Neural progenitor cell (in vitro differentiated cells): ENCODE measurements at regions not wholly inside any gene's neighbourhood (a gene's known extent, or its start where the extent isn't known, plus 50 kb on each side); places are given as distances from the start of the nearest gene placed in this dataset.

Experiments used
- DNase-seq: peaks from one replicate; pipeline ENCODE4 v3.0.0-alpha.2; 2016; ENCODE audit warnings: low spot score
- H2AFZ ChIP-seq: fragments of 200-600 bp; sonication (generic); replicated peaks from 2 replicates; pipeline ENCODE4 v1.6.1; 2016; ENCODE audit warnings: antibody characterized with exemption
- H3F3A ChIP-seq: fragments of 200-600 bp; sonication (generic); 2 replicates; pipeline ENCODE4 v1.6.1; 2016; ENCODE audit warnings: antibody characterized with exemption, low read depth
- H3K27ac ChIP-seq: fragments of 200-600 bp; sonication (generic); 2 replicates; pipeline ENCODE4 v1.5.1; 2016; ENCODE audit warnings: mild to moderate bottlenecking
- H3K27me3 ChIP-seq: fragments of 200-600 bp; sonication (generic); 2 replicates; pipeline ENCODE4 v1.6.1; 2016; ENCODE audit warnings: mild to moderate bottlenecking, moderate library complexity
- H3K36me3 ChIP-seq: fragments of 200-600 bp; sonication (generic); 2 replicates; pipeline ENCODE4 v1.5.1; 2016
- H3K4me1 ChIP-seq: fragments of 200-600 bp; sonication (generic); 2 replicates; pipeline ENCODE4 v1.6.1; 2016; ENCODE audit warnings: mixed run types
- H3K4me2 ChIP-seq: fragments of 200-600 bp; sonication (generic); 2 replicates; pipeline ENCODE4 v1.6.1; 2016
- H3K4me3 ChIP-seq: fragments of 200-600 bp; sonication (generic); 2 replicates; pipeline ENCODE4 v1.5.1; 2016
- H3K79me2 ChIP-seq: fragments of 200-600 bp; sonication (generic); 2 replicates; pipeline ENCODE4 v1.6.1; 2016; ENCODE audit warnings: low read depth
- H3K9ac ChIP-seq: fragments of 200-600 bp; sonication (generic); 2 replicates; pipeline ENCODE4 v1.6.1; 2016
- H3K9me3 ChIP-seq: fragments of 200-600 bp; sonication (generic); 2 replicates; pipeline ENCODE4 v1.5.1; 2016; ENCODE audit warnings: low read depth
- H4K20me1 ChIP-seq: fragments of 200-600 bp; sonication (generic); 2 replicates; pipeline ENCODE4 v1.6.1; 2016; ENCODE audit warnings: low read depth
- H3K27ac Mint-ChIP-seq: 3 replicates; pipeline ENCODE4 v1.8.0; 2021; ENCODE audit warnings: mixed read lengths
- H3K27me3 Mint-ChIP-seq: 2 replicates; pipeline ENCODE4 v1.8.0; 2022; ENCODE audit warnings: low read depth, mild to moderate bottlenecking, inconsistent platforms, moderate library complexity, mixed read lengths; ENCODE audit not compliant: insufficient read depth
- H3K36me3 Mint-ChIP-seq: 3 replicates; pipeline ENCODE4 v1.8.0; 2021; ENCODE audit warnings: mixed read lengths
- H3K4me1 Mint-ChIP-seq: 3 replicates; pipeline ENCODE4 v1.8.0; 2021; ENCODE audit warnings: mixed read lengths
- H3K4me3 Mint-ChIP-seq: 3 replicates; pipeline ENCODE4 v1.8.0; 2021; ENCODE audit warnings: mild to moderate bottlenecking, moderate library complexity, mixed read lengths
- H3K9me3 Mint-ChIP-seq: 3 replicates; pipeline ENCODE4 v1.8.0; 2020; ENCODE audit warnings: mixed read lengths
- CTCF ChIP-seq: fragments of 200-600 bp; sonication (generic); IDR thresholded peaks from 2 replicates; pipeline ENCODE4 v1.5.1; 2017; ENCODE audit warnings: antibody characterized with exemption, mild to moderate bottlenecking
- EZH2 ChIP-seq: fragments of 200-600 bp; sonication (generic); IDR thresholded peaks from 2 replicates; pipeline ENCODE4 v1.6.1; 2017; ENCODE audit warnings: antibody characterized with exemption, mild to moderate bottlenecking, moderate library complexity
- EZH2phosphoT487 ChIP-seq: fragments of 200-600 bp; sonication (generic); IDR thresholded peaks from 2 replicates; pipeline ENCODE4 v1.6.1; 2017; ENCODE audit warnings: antibody characterized with exemption

DNA sequence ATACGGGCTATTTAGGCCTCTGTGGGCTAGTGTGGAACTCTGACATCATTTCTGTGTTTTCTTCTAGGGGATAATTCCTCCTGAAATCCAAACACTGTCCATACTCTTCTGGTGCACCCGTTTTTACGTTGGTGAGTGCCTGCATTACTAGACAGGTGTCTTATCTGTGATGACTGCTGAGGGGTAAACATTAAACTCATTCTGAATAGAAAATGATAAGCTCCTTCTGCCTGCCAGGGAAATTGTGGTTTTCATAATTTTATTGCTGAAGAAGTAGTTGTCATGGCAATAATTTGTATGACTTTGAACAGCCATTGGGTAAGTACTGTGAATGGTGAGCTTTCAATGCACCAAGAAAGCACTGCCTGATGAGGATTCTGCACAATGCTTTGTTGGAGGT, 705.6 kb downstream of the UTRN start:
- no peak overlapping the region for H3K4me3 ChIP-seq

DNA sequence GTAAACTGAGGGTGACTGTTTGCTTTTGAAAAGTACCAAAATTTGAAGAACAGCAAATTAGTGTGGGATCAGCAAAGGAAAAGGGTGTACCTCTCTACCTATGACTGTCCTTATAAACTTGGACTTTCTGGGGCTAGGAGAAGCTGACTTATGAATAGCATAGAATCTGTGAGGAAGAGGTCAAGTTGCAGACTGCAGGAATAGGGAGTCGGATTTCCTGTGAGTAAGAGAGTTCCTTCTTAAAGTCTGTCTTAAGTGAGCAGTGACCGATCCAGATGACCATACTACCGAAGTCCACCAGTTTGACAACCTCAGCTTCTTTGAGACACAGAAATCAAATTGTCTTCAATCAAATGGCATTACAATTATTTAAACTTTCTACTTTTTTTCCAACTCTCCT, 708.7 kb downstream of the UTRN start:
- H3K9me3 Mint-ChIP-seq = no peaks in the 10 kb centered on the region

More for the DNA sequence above, 705.6 kb downstream of the UTRN start:
- Histone ChIP-seq H3K27me3 (no peaks in the 10 kb centered on the region), H2AFZ (no peak overlapping the region), H3K27ac (no peak overlapping the region), H3K79me2 (no peaks in the 10 kb centered on the region), H3K4me2 (no peak overlapping the region), H4K20me1 (no peaks in the 10 kb centered on the region), H3K36me3 (no peaks in the 10 kb centered on the region), H3K9me3 (no peaks in the 10 kb centered on the region), H3K4me1 (no peaks in the 10 kb centered on the region), H3K9ac (no peak overlapping the region), H3F3A (no peaks in the 10 kb centered on the region)
- Mint-ChIP-seq H3K27ac (no peak overlapping the region), H3K4me1 (peaks cover 2% of the 10 kb centered on the region), H3K36me3 (no peaks in the 10 kb centered on the region), H3K4me3 (no peak overlapping the region), H3K9me3 (peaks cover 3% of the 10 kb centered on the region), H3K27me3 (no peaks in the 10 kb centered on the region)
- TF ChIP-seq EZH2 (no peak), CTCF (no peak), EZH2phosphoT487 (no peak)
- no peak for DNase-seq

GRCh38 chr6:144997996-144998395, 712.9 kb downstream of the UTRN start:
- no peak for TF ChIP-seq CTCF
- TF ChIP-seq EZH2 = no peak
- TF ChIP-seq EZH2phosphoT487 = no peak
- H3K36me3 Mint-ChIP-seq = no peaks in the 10 kb centered on the region
- peaks cover 2% of the 10 kb centered on the region for H3K4me1 Mint-ChIP-seq

More for the DNA sequence above, 708.7 kb downstream of the UTRN start:
- no peaks in the 10 kb centered on the region for H3K36me3 ChIP-seq
- H3K4me1 ChIP-seq = no peaks in the 10 kb centered on the region
- H4K20me1 ChIP-seq = no peaks in the 10 kb centered on the region
- H3K4me3 Mint-ChIP-seq = no peak overlapping the region
- DNase-seq = no peak
- no peaks in the 10 kb centered on the region for H3F3A ChIP-seq
- no peak overlapping the region for H3K27ac Mint-ChIP-seq
- H2AFZ ChIP-seq = no peak overlapping the region
- H3K27ac ChIP-seq = no peak overlapping the region
- H3K79me2 ChIP-seq = no peaks in the 10 kb centered on the region
- TF ChIP-seq CTCF (no peak), EZH2 (no peak), EZH2phosphoT487 (no peak)
- H3K4me1 Mint-ChIP-seq = peaks cover 2% of the 10 kb centered on the region
- no peak overlapping the region for H3K4me2 ChIP-seq
- no peak overlapping the region for H3K4me3 ChIP-seq
- no peaks in the 10 kb centered on the region for H3K9me3 ChIP-seq
- no peaks in the 10 kb centered on the region for H3K27me3 ChIP-seq
- no peaks in the 10 kb centered on the region for H3K36me3 Mint-ChIP-seq
- H3K9ac ChIP-seq = no peak overlapping the region
- H3K27me3 Mint-ChIP-seq = no peaks in the 10 kb centered on the region

DNA sequence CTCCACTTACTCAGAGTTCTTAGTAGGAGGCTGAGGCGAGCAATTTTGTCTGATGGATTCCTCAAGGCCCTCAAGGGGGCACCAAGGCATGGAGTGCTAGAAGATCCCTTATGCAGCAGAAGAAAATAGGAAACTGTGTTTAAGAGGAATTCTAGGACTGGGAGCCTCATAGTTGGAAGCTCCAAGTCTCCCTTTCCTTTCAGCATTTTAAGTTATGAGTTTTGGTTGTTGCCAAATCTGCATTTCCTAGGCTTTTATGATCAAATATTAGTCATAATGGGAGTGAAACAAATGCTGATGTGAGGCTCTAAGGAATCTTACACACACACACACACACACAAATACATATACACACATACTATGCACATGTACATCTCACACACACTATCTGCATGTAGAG, 714.0 kb downstream of the UTRN start:
- no peak overlapping the region for H3K27ac Mint-ChIP-seq
- no peaks in the 10 kb centered on the region for H3K36me3 Mint-ChIP-seq
- Histone ChIP-seq H3K9me3 (no peaks in the 10 kb centered on the region), H3F3A (no peaks in the 10 kb centered on the region), H3K79me2 (no peaks in the 10 kb centered on the region), H3K27me3 (no peaks in the 10 kb centered on the region), H4K20me1 (no peaks in the 10 kb centered on the region), H2AFZ (no peak overlapping the region), H3K9ac (no peak overlapping the region), H3K36me3 (no peaks in the 10 kb centered on the region), H3K27ac (no peak overlapping the region), H3K4me2 (no peak overlapping the region), H3K4me3 (no peak overlapping the region), H3K4me1 (no peaks in the 10 kb centered on the region)
- no peak for DNase-seq
- H3K4me1 Mint-ChIP-seq = no peaks in the 10 kb centered on the region
- peaks cover 2% of the 10 kb centered on the region for H3K27me3 Mint-ChIP-seq
- TF ChIP-seq EZH2phosphoT487 (no peak), CTCF (peak; percentile 5)
- H3K4me3 Mint-ChIP-seq = no peak overlapping the region
- no peaks in the 10 kb centered on the region for H3K9me3 Mint-ChIP-seq

More at GRCh38 chr6:144997996-144998395, 712.9 kb downstream of the UTRN start:
- Histone ChIP-seq H3K4me2 (no peak overlapping the region), H2AFZ (no peak overlapping the region), H3K79me2 (no peaks in the 10 kb centered on the region), H3K9me3 (no peaks in the 10 kb centered on the region), H4K20me1 (no peaks in the 10 kb centered on the region), H3K27me3 (no peaks in the 10 kb centered on the region), H3K36me3 (no peaks in the 10 kb centered on the region), H3F3A (no peaks in the 10 kb centered on the region), H3K4me1 (no peaks in the 10 kb centered on the region), H3K4me3 (no peak overlapping the region), H3K27ac (no peak overlapping the region), H3K9ac (no peak overlapping the region)
- Mint-ChIP-seq H3K4me3 (no peak overlapping the region), H3K27ac (no peak overlapping the region), H3K27me3 (peaks cover 2% of the 10 kb centered on the region), H3K9me3 (no peaks in the 10 kb centered on the region)
- no peak for DNase-seq
